ENCODE measurements at regions not wholly inside any gene's neighbourhood (a gene's known extent, or its start where the extent isn't known, plus 50 kb on each side); places are given as distances from the start of the nearest gene placed in this dataset.
"Not testable (repeated sequence)": the region's sequence is repeated elsewhere in the genome, so short reads cannot be mapped to it uniquely, and the experiment has no call there.

DNA sequence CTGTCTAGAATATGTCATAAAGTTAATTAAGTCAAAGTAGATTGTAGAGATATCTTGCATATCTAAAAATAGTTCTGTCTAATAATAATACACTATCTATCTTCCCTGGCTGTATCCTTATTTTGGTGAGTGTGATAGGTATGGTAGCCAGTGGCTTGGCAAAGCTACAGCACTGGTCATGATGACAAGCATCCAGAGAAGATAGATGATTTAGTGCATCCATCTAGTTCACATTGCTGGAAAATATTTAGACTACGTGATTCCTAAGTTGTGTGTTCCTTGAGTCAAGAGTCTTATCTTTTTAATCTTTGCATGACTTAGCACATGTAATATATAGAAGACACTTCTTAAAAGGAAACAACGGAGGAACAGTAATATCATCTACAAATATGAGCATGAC is 711.2 kb upstream of the KCND2 start:
- H3K4me1 ChIP-seq (ENCODE audit: insufficient read depth, low read length) = no peaks in the 10 kb centered on the region
- no peak overlapping the region for H3K4me3 ChIP-seq (ENCODE audit: low read length)
- H3K27me3 ChIP-seq (ENCODE audit: insufficient read depth, low read length) = no peaks in the 10 kb centered on the region
- H3K9me3 ChIP-seq (ENCODE audit: low read depth, low read length) = no peaks in the 10 kb centered on the region

DNA sequence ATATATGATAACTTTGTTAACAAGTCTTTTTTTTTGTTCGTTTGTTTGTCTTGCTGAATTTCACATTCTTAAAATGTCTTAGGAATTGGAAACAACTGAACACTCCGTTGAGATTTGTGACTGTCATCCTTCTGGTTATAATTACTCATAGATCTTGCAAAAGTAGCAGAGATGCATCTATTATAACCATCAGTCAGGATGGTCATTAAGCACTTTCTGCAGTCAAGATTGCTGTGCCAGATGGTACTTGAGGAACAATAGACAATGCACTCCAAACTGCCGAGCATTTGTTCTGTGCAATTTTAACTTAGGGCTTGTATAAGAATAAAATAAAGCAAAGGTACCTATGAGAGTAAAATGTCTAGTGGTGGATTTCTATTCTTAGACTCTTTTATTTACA is 710.1 kb upstream of the KCND2 start:
- Histone ChIP-seq H3K4me1 (ENCODE audit: insufficient read depth, low read length) (no peaks in the 10 kb centered on the region), H3K9me3 (ENCODE audit: low read depth, low read length) (no peaks in the 10 kb centered on the region), H3K4me3 (ENCODE audit: low read length) (no peak overlapping the region), H3K27me3 (ENCODE audit: insufficient read depth, low read length) (no peaks in the 10 kb centered on the region)

DNA sequence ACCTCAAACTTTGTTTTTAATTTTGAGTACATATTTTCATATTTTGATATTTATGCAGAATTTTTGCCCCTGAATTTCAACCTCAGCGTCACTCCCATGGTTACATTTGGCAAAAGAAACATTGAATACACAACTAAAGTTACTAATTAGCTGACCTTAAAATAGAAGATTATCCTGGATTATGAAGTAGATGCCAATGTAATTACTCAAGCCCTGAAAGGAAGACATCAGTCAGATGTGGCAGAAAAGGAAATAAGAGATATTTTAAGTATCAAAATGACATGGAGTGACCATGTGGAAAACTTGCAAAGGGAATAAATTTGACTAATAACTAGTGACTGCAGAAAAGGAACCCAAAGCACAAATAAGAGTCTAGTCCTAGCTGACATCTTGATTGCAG is 701.3 kb upstream of the KCND2 start:
- Histone ChIP-seq H3K9me3 (ENCODE audit: low read depth, low read length) (no peaks in the 10 kb centered on the region), H3K27me3 (ENCODE audit: insufficient read depth, low read length) (no peaks in the 10 kb centered on the region), H3K4me3 (ENCODE audit: low read length) (no peak overlapping the region), H3K4me1 (ENCODE audit: insufficient read depth, low read length) (no peaks in the 10 kb centered on the region)

DNA sequence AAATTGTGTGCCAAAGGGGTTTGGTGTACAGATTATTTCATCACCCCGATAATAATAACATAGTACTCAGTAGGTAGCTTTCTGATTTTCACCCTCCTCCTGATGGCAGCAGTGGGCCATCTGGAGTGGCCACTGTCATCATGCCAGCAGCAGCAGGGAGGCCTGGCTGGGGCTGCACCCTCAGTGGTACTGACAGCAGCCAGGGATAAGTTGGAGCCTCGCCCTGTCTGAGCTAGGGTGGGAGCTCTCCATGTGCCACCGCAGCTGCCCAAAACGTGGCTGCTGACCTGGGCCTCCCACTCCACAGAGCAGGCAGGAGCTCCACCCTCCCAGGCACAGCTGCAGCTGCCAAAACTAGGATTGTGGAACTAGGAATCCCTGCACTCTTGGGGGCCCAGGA is 700.8 kb upstream of the KCND2 start:
- H3K4me1 ChIP-seq (ENCODE audit: insufficient read depth, low read length) = no peaks in the 10 kb centered on the region
- H3K9me3 ChIP-seq (ENCODE audit: low read depth, low read length) = no peaks in the 10 kb centered on the region
- no peaks in the 10 kb centered on the region for H3K27me3 ChIP-seq (ENCODE audit: insufficient read depth, low read length)
- H3K4me3 ChIP-seq (ENCODE audit: low read length) = no peak overlapping the region

DNA sequence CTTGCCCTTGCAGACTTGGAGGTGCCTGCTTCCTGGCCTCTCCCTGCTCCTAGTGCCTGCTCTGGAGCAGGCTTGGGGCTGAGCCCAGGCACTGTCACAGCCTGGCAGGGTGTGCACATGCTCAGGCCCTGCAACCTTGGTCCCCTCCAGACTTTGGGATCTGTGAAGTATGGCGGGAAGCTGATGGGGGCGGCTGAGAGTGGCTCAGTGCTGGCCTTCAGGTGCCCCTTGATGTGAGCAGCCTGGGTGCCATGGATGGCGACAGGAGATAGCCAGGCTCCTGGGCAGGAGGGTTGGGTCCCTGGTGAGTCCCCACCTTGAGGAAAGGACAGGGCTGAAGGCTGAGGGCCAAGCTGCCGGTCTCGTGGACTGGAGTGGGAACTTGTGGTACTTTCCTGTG is 700.4 kb upstream of the KCND2 start:
- Histone ChIP-seq H3K27me3 (ENCODE audit: insufficient read depth, low read length) (no peaks in the 10 kb centered on the region), H3K4me3 (ENCODE audit: low read length) (no peak overlapping the region), H3K4me1 (ENCODE audit: insufficient read depth, low read length) (no peaks in the 10 kb centered on the region), H3K9me3 (ENCODE audit: low read depth, low read length) (no peaks in the 10 kb centered on the region)

DNA sequence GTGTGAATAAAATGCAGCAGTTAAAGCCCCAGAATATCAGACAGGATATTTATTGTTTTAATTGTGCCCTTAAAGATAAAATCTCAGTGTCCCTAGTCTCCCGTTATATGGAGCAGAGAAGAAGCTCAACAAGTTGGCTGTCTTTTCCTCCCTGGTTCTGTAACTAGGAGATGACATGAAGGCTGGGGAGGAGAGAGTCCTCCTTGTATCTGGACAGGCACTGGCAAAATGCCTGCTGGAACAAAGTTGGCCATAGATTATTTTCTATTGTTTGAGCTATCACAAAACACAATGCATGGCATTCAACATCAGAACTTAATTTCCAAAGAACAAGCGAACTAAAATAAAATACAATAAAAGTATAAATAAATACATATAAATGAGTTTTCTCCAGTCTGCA is 694.9 kb upstream of the KCND2 start:
- Histone ChIP-seq H3K4me3 (ENCODE audit: low read length) (no peak overlapping the region), H3K4me1 (ENCODE audit: insufficient read depth, low read length) (no peaks in the 10 kb centered on the region), H3K9me3 (ENCODE audit: low read depth, low read length) (no peaks in the 10 kb centered on the region), H3K27me3 (ENCODE audit: insufficient read depth, low read length) (no peaks in the 10 kb centered on the region)

DNA sequence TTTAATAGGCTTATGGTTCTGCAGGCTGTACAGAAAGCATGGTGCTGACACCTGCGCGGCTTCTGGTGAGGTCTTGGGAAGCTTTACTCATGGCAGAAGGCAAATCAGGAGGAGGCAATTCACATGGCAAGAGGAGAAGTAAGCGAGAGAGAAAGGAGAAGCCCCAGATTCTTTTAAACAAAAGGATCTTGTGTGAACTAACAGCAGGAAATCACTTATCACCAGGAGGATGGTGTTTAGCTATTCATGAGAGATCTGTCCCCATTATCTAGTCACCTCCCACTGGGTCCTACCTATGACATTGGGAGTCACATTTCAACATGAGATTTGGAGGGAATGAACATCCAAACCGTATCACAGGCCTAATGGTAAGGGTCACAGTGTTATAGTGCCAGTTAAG is 678.0 kb upstream of the KCND2 start:
- H3K27me3 ChIP-seq (ENCODE audit: insufficient read depth, low read length) = no peaks in the 10 kb centered on the region
- no peaks in the 10 kb centered on the region for H3K4me1 ChIP-seq (ENCODE audit: insufficient read depth, low read length)
- no peak overlapping the region for H3K4me3 ChIP-seq (ENCODE audit: low read length)
- no peaks in the 10 kb centered on the region for H3K9me3 ChIP-seq (ENCODE audit: low read depth, low read length)

DNA sequence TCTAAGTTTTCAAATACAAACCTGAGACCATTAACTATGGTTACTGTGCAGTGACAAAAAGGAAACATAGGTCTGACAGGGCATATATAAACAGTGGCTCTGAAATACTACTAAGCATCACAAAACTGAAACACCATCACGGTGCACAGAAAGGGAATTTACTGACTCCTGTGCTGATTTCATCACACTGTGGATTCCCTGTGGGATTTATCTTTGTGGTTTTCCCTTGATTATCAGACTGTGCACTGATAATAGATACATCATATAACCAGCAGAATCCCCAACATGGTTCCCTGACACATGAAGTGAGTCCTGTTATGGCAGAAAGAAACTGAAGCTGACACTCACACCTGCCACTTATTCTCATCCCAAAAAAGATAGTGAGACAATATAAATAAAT is 676.3 kb upstream of the KCND2 start:
- Histone ChIP-seq H3K4me1 (ENCODE audit: insufficient read depth, low read length) (no peaks in the 10 kb centered on the region), H3K4me3 (ENCODE audit: low read length) (no peak overlapping the region), H3K27me3 (ENCODE audit: insufficient read depth, low read length) (no peaks in the 10 kb centered on the region), H3K9me3 (ENCODE audit: low read depth, low read length) (no peaks in the 10 kb centered on the region)

DNA sequence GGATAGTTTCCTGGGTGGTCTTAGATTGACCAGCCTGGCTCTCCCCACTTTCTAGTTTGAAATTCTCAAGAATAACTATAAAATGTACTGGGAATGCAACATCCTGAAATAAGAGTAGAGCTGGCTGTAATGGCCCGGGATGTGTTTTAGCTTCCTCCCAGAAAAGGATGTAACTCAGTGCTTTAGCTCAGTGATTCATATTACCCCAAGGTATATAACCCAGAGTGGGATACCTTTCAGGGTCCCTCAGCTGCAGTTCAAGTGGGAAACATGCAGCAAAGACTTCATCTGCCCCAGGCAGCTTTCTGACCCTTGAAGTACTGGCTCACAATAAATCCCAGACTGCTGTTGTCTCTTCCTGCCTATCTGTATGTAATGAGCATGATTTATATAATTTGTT is 666.7 kb upstream of the KCND2 start:
- H3K4me1 ChIP-seq (ENCODE audit: insufficient read depth, low read length) = no peaks in the 10 kb centered on the region
- H3K4me3 ChIP-seq (ENCODE audit: low read length) = no peak overlapping the region
- no peaks in the 10 kb centered on the region for H3K27me3 ChIP-seq (ENCODE audit: insufficient read depth, low read length)
- no peaks in the 10 kb centered on the region for H3K9me3 ChIP-seq (ENCODE audit: low read depth, low read length)

DNA sequence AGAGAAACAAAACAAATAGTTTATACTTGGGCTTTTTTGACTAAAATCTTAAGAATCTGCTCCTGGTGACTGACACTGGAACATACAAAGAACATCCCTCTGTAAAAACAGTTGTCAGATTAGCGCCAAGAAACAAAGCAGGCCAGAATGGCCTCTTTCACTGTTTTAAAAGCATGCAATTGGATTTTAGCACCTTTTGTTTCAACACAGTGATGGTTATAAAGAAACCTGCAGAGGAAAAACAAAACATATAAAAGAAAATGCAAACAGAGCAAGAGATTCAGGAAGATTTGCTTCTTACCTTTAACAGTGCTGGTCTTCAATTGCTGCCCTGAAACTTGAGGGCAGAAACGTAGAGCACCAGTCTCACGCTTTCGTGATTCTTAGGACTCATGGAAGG is 652.2 kb upstream of the KCND2 start:
- Histone ChIP-seq H3K4me1 (ENCODE audit: insufficient read depth, low read length) (no peaks in the 10 kb centered on the region), H3K9me3 (ENCODE audit: low read depth, low read length) (no peaks in the 10 kb centered on the region), H3K27me3 (ENCODE audit: insufficient read depth, low read length) (no peaks in the 10 kb centered on the region), H3K4me3 (ENCODE audit: low read length) (no peak overlapping the region)

DNA sequence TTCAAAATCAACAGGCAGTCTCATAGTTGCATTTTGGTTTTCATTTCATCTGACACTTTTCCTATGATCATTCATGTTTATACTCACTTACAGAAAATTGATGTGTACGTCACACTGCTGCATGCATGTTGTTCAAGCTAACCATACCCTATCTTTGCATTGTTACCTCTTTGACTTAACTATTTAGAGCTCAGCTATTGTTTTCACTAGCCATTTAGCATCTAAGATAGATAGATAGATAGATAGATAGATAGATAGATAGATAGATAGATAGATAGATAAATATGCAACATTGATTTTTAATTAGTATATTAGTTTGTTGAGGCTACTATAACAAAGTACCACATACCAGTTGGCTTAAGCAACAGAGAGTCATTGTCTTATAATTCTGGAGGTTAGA is 649.5 kb upstream of the KCND2 start:
- Histone ChIP-seq H3K4me3 (ENCODE audit: low read length) (no peak overlapping the region), H3K9me3 (ENCODE audit: low read depth, low read length) (no peaks in the 10 kb centered on the region), H3K4me1 (ENCODE audit: insufficient read depth, low read length) (no peaks in the 10 kb centered on the region), H3K27me3 (ENCODE audit: insufficient read depth, low read length) (no peaks in the 10 kb centered on the region)

DNA sequence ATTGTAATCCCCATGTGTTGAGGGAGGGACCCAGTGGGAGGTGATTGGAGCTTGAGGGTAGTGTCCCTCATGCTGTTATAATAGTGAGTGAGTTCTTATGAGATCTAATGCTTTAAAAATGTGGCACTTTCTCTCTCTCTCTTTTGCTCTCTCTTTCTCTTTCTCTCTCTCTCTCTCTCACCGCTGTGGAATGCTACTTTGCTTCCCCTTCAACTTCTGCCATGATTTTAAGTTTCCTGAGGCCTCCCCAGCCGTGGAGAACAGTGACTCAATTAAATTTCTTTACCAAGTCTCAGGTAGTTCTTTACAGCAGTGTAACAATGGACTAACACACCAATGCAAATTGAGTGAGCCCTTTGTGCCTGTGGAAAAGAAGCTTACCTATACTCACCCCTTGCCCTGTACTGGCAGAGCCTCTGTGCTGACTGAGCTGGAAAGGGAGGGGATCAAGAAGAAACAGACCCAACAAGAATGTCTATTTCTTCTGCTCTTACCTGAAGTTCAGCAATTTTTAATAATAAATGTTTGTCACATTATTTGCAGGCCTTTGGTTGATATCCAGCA is 642.5 kb upstream of the KCND2 start:
- H3K27me3 ChIP-seq (ENCODE audit: insufficient read depth, low read length) = no peaks in the 10 kb centered on the region
- H3K4me1 ChIP-seq (ENCODE audit: insufficient read depth, low read length) = no peaks in the 10 kb centered on the region
- H3K9me3 ChIP-seq (ENCODE audit: low read depth, low read length) = no peaks in the 10 kb centered on the region
- no peak overlapping the region for H3K4me3 ChIP-seq (ENCODE audit: low read length)

DNA sequence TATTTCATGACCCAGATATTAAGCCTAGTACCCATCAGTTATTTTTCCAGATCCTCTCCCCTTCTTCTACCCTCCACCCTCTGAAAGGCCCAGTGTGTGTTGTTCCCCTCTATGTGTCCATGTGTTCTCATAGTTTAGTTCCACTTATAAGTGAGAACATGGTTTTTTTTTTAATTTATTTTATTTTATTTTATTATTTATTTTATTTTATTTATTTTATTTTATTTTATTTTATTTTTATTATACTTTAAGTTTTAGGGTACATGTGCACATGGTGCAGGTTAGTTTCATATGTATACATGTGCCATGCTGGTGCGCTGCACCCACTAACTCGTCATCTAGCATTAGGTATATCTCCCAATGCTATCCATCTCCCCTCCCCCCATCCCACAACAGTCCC is 639.2 kb upstream of the KCND2 start:
- H3K4me3 ChIP-seq (ENCODE audit: low read length); H3K27me3 ChIP-seq (ENCODE audit: insufficient read depth, low read length): not testable (repeated sequence)
- peaks cover 17% of the 10 kb centered on the region for H3K9me3 ChIP-seq (ENCODE audit: low read depth, low read length)

DNA sequence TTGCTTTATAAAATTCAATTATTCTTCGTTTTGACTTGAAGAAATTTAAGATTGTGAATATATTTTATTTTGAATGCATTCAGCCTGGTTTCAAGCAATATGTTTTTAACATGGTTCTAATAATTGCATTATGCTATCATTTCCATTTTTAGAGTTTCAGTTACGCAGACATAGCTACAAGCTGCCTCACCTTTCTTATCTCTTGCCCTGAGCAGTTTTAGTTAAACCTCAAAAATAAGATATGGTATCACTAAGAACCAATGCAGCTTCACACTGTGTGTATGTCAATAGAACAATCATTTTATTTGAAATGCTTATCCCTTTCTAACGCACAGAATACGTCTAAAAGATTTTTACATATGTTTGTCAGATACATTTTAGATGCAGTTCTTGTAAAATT is 632.6 kb upstream of the KCND2 start:
- Histone ChIP-seq H3K27me3 (ENCODE audit: insufficient read depth, low read length) (no peaks in the 10 kb centered on the region), H3K9me3 (ENCODE audit: low read depth, low read length) (peaks cover 17% of the 10 kb centered on the region), H3K4me1 (ENCODE audit: insufficient read depth, low read length) (no peaks in the 10 kb centered on the region), H3K4me3 (ENCODE audit: low read length) (no peak overlapping the region)

More for the DNA sequence above, 639.2 kb upstream of the KCND2 start:
- not testable (repeated sequence) for H3K4me1 ChIP-seq (ENCODE audit: insufficient read depth, low read length)

DNA sequence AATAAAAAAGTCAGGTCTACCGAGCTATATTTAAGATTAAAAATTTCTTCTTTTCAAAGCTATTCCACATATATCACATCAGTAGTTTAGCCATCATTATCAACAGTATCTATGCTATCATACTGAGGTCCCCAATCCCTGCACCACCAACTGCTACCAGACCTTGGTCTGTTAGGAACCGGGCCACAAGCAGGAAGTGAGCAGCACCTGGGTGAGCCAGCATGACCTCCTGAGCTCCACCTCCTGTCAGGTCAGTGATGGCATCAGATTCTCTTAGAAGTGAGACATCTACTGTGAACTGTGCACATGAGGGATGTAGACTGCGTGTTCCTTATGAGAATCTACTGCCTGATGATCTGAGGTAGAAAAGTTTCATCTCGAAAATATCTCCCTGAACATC is 632.1 kb upstream of the KCND2 start:
- Histone ChIP-seq H3K9me3 (ENCODE audit: low read depth, low read length) (peaks cover 17% of the 10 kb centered on the region), H3K4me1 (ENCODE audit: insufficient read depth, low read length) (no peaks in the 10 kb centered on the region), H3K27me3 (ENCODE audit: insufficient read depth, low read length) (no peaks in the 10 kb centered on the region)

DNA sequence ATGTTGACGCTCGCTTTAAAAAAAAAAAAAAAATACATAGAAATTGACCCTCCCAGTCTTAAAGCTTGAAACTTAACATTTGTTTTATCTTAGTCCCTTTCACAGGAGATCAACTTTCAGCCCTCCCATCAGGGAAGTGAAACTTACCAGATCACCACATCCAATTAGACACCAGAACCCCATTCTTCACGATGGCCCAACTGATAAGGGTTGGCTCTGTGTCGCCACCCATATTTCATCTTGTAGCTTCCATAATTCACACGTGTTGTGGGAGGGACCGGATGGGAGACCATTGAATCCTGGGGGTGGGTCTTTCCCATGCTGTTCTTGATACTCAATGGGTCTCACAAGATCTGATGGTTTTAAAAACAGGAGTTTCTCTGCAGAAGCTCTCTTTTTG is 629.4 kb upstream of the KCND2 start:
- Histone ChIP-seq H3K4me1 (ENCODE audit: insufficient read depth, low read length) (no peaks in the 10 kb centered on the region), H3K9me3 (ENCODE audit: low read depth, low read length) (peaks cover 8% of the 10 kb centered on the region), H3K4me3 (ENCODE audit: low read length) (no peak overlapping the region), H3K27me3 (ENCODE audit: insufficient read depth, low read length) (no peaks in the 10 kb centered on the region)

More for the DNA sequence above, 632.1 kb upstream of the KCND2 start:
- no peak overlapping the region for H3K4me3 ChIP-seq (ENCODE audit: low read length)

DNA sequence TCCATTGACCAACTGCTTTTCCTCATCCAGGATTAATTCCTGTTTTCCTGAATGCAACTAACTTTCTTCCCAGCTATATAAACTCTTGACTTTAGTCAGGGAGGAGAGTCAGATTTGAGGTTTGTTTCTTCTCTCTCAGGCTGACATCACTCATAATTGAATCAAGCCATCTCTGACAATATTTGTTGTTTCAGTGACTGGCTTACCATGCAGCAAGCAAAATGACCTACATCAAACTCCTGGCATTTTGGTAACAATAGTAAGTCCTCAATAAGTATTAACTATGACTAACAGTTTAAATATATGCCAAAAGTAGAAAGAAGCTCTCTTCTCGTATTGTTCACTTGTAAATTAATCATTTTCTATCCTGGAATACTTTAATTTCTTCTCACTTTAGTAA is 625.7 kb upstream of the KCND2 start:
- H3K4me3 ChIP-seq (ENCODE audit: low read length) = no peak overlapping the region
- H3K9me3 ChIP-seq (ENCODE audit: low read depth, low read length) = peaks cover 4% of the 10 kb centered on the region
- H3K4me1 ChIP-seq (ENCODE audit: insufficient read depth, low read length) = no peaks in the 10 kb centered on the region
- H3K27me3 ChIP-seq (ENCODE audit: insufficient read depth, low read length) = no peaks in the 10 kb centered on the region
